ENCODE measurements at regions not wholly inside any gene's neighbourhood (a gene's known extent, or its start where the extent isn't known, plus 50 kb on each side); places are given as distances from the start of the nearest gene placed in this dataset.

DNA sequence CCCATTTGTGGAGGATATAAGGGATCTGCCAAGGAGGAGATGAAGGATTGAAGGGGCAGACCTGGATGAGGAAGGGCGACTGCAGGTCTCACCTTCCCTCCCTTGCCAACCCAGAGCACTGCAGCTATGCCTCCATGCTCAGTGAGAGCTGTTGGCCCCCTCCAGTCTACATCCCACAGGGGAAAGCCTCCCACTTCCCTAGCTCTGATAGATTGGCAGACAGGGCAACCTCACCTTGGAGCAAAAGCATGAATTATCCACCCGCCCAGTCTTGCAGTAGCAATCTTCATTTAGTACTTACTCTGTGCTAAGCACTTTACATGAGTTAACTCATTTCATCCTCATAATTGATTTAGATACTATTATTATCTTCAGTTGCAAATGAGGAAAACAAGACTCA lies 70.4 kb upstream of the SMNDC1 start:
- no peak for DNase-seq (ENCODE audit: low spot score in 2 of 2)
- H3K36me3 ChIP-seq: no peaks in the 10 kb centered on the region
- H3K27ac ChIP-seq: no peak overlapping the region
- no peaks in the 10 kb centered on the region for H3K9me3 ChIP-seq
- 95 to 100% methylated on average over 1 to 2 of the region's 2 CpGs for WGBS, 2 donors
- no peaks in the 10 kb centered on the region for H3K27me3 ChIP-seq
- no peaks in the 10 kb centered on the region for H3K4me1 ChIP-seq
- H3K4me3 ChIP-seq: no peak overlapping the region
- TF ChIP-seq, protein P1, sequence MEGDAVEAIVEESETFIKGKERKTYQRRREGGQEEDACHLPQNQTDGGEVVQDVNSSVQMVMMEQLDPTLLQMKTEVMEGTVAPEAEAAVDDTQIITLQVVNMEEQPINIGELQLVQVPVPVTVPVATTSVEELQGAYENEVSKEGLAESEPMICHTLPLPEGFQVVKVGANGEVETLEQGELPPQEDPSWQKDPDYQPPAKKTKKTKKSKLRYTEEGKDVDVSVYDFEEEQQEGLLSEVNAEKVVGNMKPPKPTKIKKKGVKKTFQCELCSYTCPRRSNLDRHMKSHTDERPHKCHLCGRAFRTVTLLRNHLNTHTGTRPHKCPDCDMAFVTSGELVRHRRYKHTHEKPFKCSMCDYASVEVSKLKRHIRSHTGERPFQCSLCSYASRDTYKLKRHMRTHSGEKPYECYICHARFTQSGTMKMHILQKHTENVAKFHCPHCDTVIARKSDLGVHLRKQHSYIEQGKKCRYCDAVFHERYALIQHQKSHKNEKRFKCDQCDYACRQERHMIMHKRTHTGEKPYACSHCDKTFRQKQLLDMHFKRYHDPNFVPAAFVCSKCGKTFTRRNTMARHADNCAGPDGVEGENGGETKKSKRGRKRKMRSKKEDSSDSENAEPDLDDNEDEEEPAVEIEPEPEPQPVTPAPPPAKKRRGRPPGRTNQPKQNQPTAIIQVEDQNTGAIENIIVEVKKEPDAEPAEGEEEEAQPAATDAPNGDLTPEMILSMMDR (IDR thresholded peaks at IDR 0.05): no peak
- TF ChIP-seq POLR2A (IDR thresholded peaks at IDR 0.05) (no peak), EP300 (IDR thresholded peaks at IDR 0.05) (no peak)

- 64 to 66% methylated on average over 21 of the region's 21 CpGs for WGBS, 2 donors
- no peak overlapping the region for H3K4me3 ChIP-seq
These were observed 71.5 kb upstream of the SMNDC1 start for GRCh38 chr10:110376021-110376766.

DNA sequence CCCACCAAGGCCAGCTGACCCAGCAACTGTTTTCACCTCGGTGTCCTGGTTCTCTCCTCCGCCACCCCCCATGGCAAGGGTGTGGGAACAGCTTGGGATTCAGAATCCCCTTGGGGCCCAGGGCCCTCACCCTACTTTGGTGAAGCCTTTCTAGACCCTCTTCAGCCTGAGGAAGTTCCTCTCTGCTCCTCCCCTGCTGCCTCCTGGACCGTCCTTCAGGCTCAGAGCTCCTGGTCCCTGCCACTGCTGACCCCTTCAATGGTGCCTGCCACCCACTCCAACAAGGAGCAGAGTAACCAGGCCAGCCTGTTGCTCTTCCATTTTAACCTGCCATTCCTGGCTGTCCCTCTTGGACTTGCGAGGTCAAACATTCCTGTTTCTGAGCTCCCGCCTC lies 72.0 kb upstream of the SMNDC1 start:
- Histone ChIP-seq H3K36me3 (no peaks in the 10 kb centered on the region), H3K27me3 (no peaks in the 10 kb centered on the region), H3K9me3 (no peaks in the 10 kb centered on the region), H3K4me1 (no peaks in the 10 kb centered on the region), H3K27ac (no peak overlapping the region), H3K4me3 (no peak overlapping the region)
- 71 to 75% methylated on average over 5 of the region's 5 CpGs for WGBS, 2 donors
- TF ChIP-seq, protein P1 (IDR thresholded peaks at IDR 0.05): no peak
- TF ChIP-seq EP300 (IDR thresholded peaks at IDR 0.05) (no peak), POLR2A (IDR thresholded peaks at IDR 0.05) (no peak)
- DNase-seq (ENCODE audit: low spot score in 2 of 2): no peak

More at GRCh38 chr10:110376021-110376766, 71.5 kb upstream of the SMNDC1 start:
- no peak for DNase-seq (ENCODE audit: low spot score in 2 of 2)
- TF ChIP-seq EP300 (IDR thresholded peaks at IDR 0.05) (no peak), POLR2A (IDR thresholded peaks at IDR 0.05) (no peak)
- TF ChIP-seq, protein P1 (IDR thresholded peaks at IDR 0.05): no peak
- Histone ChIP-seq H3K27me3 (no peaks in the 10 kb centered on the region), H3K27ac (no peak overlapping the region), H3K36me3 (no peaks in the 10 kb centered on the region), H3K4me1 (no peaks in the 10 kb centered on the region), H3K9me3 (no peaks in the 10 kb centered on the region)

- Histone ChIP-seq H3K27me3 (no peaks in the 10 kb centered on the region), H3K27ac (no peak overlapping the region), H3K4me3 (no peak overlapping the region), H3K4me1 (no peaks in the 10 kb centered on the region), H3K36me3 (no peaks in the 10 kb centered on the region), H3K9me3 (no peaks in the 10 kb centered on the region)
- WGBS, 2 donors: 71 to 72% methylated on average over 4 of the region's 4 CpGs
- no peak for DNase-seq (ENCODE audit: low spot score in 2 of 2)
- TF ChIP-seq, protein P1 (IDR thresholded peaks at IDR 0.05): no peak
- TF ChIP-seq EP300 (IDR thresholded peaks at IDR 0.05): no peak
- TF ChIP-seq POLR2A (IDR thresholded peaks at IDR 0.05): no peak
These were observed 73.3 kb upstream of the SMNDC1 start for GRCh38 chr10:110378006-110378405.

DNA sequence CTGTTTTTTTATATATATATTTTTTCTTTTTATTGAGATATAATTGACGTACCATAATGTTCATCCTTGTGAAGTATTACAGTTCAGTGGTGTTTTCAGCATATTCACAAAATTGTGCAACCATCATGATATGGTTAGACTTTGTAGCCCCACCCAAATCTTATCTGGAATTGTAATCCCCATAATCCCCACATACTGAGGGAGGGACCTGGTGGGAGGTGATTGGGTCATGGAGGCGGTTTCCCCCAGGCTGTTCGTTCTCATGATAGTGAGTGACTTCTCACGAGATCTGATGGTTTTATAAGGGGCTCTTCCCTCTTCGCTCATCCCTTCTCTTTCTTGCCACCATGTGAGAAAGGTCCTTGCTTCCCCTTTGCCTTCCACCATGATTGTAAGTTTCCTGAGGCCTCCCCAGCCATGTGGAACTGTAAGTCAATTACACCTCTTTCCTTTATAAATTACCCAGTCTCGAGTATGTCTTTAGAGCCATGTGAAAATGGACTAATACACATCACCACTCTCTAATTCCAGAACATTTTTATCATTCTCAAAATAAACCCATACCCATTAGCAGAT lies 73.9 kb upstream of the SMNDC1 start:
- 95 to 97% methylated on average over 6 of the region's 6 CpGs for WGBS, 2 donors
- no peak overlapping the region for H3K27ac ChIP-seq
- DNase-seq (ENCODE audit: low spot score in 2 of 2): no peak
- TF ChIP-seq EP300 (IDR thresholded peaks at IDR 0.05) (no peak), POLR2A (IDR thresholded peaks at IDR 0.05) (no peak)
- TF ChIP-seq, protein P1 (IDR thresholded peaks at IDR 0.05): no peak
- no peaks in the 10 kb centered on the region for H3K36me3 ChIP-seq
- H3K4me3 ChIP-seq: no peak overlapping the region
- H3K27me3 ChIP-seq: no peaks in the 10 kb centered on the region
- no peaks in the 10 kb centered on the region for H3K9me3 ChIP-seq
- H3K4me1 ChIP-seq: no peaks in the 10 kb centered on the region

Data from tibial nerve (tissue), 4 donors.